Central memory CD8-positive, alpha-beta T cell (primary cell): ENCODE measurements at regions not wholly inside any gene's neighbourhood (a gene's known extent, or its start where the extent isn't known, plus 50 kb on each side); places are given as distances from the start of the nearest gene placed in this dataset.

Experiments
- ATAC-seq: fragments of 150-1000 bp; cut with Tn5 transposase; replicated peaks from 2 replicates; pipeline ENCODE4 v1.10.0; 2022; ENCODE audit warnings: mild to moderate bottlenecking, moderate FRiP score, moderate number of reproducible peaks; ENCODE audit not compliant: poor library complexity, severe bottlenecking; ENCODE audit errors: extremely low read depth
- DNase-seq, 2 donors: peaks; one replicate each; pipeline ENCODE4 v3.0.0; 2021; ENCODE audit warnings: low spot score in 2 of 2
- H3K27ac Mint-ChIP-seq: one replicate; pipeline ENCODE4 v1.8.0; 2022; ENCODE audit warnings: low read depth, mild to moderate bottlenecking, moderate library complexity, mixed read lengths
- H3K27me3 Mint-ChIP-seq: one replicate; pipeline ENCODE4 v1.8.0; 2022; ENCODE audit warnings: mixed read lengths
- H3K36me3 Mint-ChIP-seq: one replicate; pipeline ENCODE4 v1.8.0; 2022; ENCODE audit warnings: mild to moderate bottlenecking, moderate library complexity, mixed read lengths; ENCODE audit not compliant: insufficient read depth
- H3K4me1 Mint-ChIP-seq: one replicate; pipeline ENCODE4 v1.8.0; 2022; ENCODE audit warnings: mixed read lengths
- H3K4me3 Mint-ChIP-seq: one replicate; pipeline ENCODE4 v1.8.0; 2022; ENCODE audit warnings: mild to moderate bottlenecking, moderate library complexity, mixed read lengths
- H3K9me3 Mint-ChIP-seq: one replicate; pipeline ENCODE4 v1.8.0; 2022; ENCODE audit warnings: mixed read lengths

DNA sequence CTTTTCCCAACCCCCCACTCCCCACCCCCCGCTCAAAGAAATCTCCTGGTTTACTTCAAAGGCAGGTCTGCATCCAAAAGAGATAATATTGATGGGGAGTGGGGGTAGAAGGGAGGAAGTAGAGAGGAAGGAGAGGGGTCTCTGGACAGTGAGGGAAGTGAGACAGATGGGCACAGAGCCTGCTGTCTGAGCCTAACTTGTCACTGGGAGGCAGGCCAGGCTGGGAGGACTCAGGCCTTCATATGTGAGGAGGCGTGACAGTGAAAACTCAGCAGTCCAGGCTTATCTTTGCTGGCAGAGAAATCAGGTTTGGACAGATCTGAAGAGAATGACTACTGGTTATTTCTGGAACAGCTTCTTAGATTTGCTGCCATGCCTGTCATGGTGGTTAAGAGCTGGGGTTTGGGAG is 192.3 kb downstream of the NUAK1 start:
- H3K4me1 Mint-ChIP-seq, result no peaks in the 10 kb centered on the region
- H3K9me3 Mint-ChIP-seq, result peaks cover 7% of the 10 kb centered on the region
- H3K4me3 Mint-ChIP-seq, result no peak overlapping the region
- DNase-seq (no peak), ATAC-seq (no peak)
- no peaks in the 10 kb centered on the region for H3K27me3 Mint-ChIP-seq
- H3K27ac Mint-ChIP-seq, result no peak overlapping the region
- no peaks in the 10 kb centered on the region for H3K36me3 Mint-ChIP-seq

DNA sequence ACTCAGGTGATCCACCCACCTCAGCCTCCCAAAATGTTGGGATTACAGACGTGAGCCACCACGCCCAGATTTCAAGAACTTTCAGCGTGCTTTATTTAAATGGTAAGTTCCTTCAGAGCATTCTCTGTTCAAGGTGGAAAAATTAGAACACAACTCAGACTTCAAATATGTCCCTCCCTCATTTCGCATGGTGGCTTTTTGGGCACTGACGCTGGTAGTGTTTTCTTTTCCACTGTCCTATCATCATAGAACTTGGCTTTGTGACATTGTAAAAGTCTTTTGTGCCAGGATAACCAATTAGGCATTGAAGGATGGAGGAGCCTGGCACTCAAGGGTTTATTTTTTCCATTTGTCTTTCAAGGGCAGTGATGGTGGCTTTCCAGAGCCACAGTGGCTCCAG is 190.8 kb downstream of the NUAK1 start:
- Mint-ChIP-seq H3K36me3 (no peaks in the 10 kb centered on the region), H3K27ac (no peak overlapping the region), H3K27me3 (no peaks in the 10 kb centered on the region), H3K4me3 (no peak overlapping the region), H3K4me1 (no peaks in the 10 kb centered on the region), H3K9me3 (peaks cover 7% of the 10 kb centered on the region)
- no peak for ATAC-seq
- no peak for DNase-seq

DNA sequence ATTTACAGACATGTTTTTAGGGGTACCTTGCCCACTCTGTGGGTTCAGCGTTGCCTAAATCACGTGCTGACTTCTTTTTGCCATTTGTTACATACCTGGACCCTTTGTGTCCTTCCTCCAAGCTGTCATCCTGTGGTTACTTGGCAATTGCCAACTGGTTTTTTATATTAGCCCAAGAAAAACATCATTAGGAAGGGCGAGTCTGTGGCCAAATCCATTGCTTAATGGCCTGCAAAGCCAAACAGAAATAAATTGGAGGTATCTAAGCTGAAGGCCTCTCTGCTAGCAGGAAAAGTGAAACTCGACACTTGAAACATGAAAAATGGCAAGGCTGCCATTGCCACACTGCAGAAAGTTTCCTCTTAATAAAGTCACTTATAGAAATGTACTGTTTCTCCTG is 190.4 kb downstream of the NUAK1 start:
- peaks cover 4% of the 10 kb centered on the region for H3K9me3 Mint-ChIP-seq
- DNase-seq, result no peak
- H3K27me3 Mint-ChIP-seq, result no peaks in the 10 kb centered on the region
- H3K36me3 Mint-ChIP-seq, result no peaks in the 10 kb centered on the region
- no peak overlapping the region for H3K4me3 Mint-ChIP-seq
- ATAC-seq, result no peak
- no peak overlapping the region for H3K27ac Mint-ChIP-seq
- H3K4me1 Mint-ChIP-seq, result no peaks in the 10 kb centered on the region

DNA sequence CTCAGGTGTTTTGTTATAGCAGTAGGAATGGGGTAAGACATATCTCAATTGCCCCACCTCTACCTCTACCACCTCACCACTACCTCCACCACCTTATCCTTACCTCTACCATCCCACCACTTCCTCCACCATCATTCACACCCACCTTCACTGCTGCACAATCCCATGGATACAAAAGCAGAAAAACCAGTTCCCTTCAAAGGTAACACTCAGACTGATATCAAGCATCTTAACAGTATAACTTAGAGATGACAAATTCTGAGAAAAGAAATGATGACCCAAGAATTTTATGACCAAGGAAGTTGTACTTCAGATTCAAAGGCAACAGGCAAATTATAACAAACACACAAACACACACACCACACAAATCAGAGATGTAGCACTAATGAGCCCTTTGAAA is 189.4 kb downstream of the NUAK1 start:
- ATAC-seq, result no peak
- Mint-ChIP-seq H3K36me3 (no peaks in the 10 kb centered on the region), H3K4me3 (no peak overlapping the region), H3K9me3 (no peaks in the 10 kb centered on the region), H3K27me3 (no peaks in the 10 kb centered on the region), H3K27ac (no peak overlapping the region), H3K4me1 (no peaks in the 10 kb centered on the region)
- no peak for DNase-seq

GRCh38 chr12:105951732-105952131 is 187.0 kb downstream of the NUAK1 start:
- ATAC-seq (no peak), DNase-seq (no peak)
- no peaks in the 10 kb centered on the region for H3K36me3 Mint-ChIP-seq
- H3K27ac Mint-ChIP-seq, result no peak overlapping the region
- H3K4me3 Mint-ChIP-seq, result no peak overlapping the region
- peaks cover 14% of the 10 kb centered on the region for H3K27me3 Mint-ChIP-seq
- no peaks in the 10 kb centered on the region for H3K4me1 Mint-ChIP-seq
- H3K9me3 Mint-ChIP-seq, result no peaks in the 10 kb centered on the region

GRCh38 chr12:105954951-105955931 is 183.5 kb downstream of the NUAK1 start:
- H3K4me1 Mint-ChIP-seq, result no peaks in the 10 kb centered on the region
- no peak for ATAC-seq

GRCh38 chr12:105955976-105956375 is 182.8 kb downstream of the NUAK1 start:
- H3K4me3 Mint-ChIP-seq, result no peak overlapping the region
- ATAC-seq (no peak), DNase-seq (no peak)
- no peak overlapping the region for H3K27ac Mint-ChIP-seq
- no peaks in the 10 kb centered on the region for H3K36me3 Mint-ChIP-seq
- no peaks in the 10 kb centered on the region for H3K9me3 Mint-ChIP-seq
- peaks cover 16% of the 10 kb centered on the region for H3K27me3 Mint-ChIP-seq
- peaks cover under 1% of the 10 kb centered on the region for H3K4me1 Mint-ChIP-seq

More at GRCh38 chr12:105954951-105955931, 183.5 kb downstream of the NUAK1 start:
- Mint-ChIP-seq H3K9me3 (no peaks in the 10 kb centered on the region), H3K27me3 (peaks cover 16% of the 10 kb centered on the region), H3K4me3 (no peak overlapping the region), H3K27ac (no peak overlapping the region), H3K36me3 (no peaks in the 10 kb centered on the region)
- no peak for DNase-seq

DNA sequence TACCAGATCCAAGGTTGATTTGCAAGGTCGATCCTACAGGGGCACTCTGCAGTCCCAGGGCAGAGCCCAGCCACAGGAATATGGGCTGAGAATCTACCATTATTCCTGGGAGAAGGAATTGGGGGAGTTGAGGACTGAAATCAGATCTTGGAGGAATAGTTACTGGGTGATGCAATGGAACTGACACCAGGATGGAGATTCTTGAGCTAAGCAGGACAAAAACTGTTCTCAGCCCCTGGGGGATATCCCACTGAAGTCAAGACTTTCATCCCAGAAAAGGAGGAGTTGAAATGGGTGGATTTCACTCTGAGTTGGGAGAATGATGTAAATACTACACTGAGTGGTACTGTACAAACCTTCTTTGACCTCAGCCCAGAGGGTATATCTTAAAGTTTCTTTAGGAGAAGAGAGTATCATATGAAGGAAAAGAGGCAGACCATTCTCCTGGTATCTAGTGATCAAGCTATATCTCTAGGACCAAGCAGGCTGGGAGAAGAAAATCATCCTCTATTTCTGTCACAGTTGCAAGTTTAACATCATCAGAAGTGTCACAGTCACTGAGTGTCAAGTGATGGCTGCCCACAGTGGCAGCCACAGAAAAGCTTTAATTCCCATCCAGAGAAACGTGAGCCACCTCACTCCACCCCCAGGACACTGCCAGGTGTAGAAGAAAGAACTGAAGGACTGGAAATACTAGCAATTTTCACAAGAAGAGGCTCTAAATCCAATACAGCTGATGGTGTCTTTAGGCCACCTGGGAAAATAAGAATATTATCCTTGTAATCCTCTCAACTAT is 181.9 kb downstream of the NUAK1 start:
- Mint-ChIP-seq H3K27ac (no peak overlapping the region), H3K27me3 (peaks cover 16% of the 10 kb centered on the region), H3K36me3 (no peaks in the 10 kb centered on the region), H3K9me3 (no peaks in the 10 kb centered on the region), H3K4me1 (peaks cover 4% of the 10 kb centered on the region), H3K4me3 (no peak overlapping the region)
- ATAC-seq (no peak), DNase-seq (no peak)

DNA sequence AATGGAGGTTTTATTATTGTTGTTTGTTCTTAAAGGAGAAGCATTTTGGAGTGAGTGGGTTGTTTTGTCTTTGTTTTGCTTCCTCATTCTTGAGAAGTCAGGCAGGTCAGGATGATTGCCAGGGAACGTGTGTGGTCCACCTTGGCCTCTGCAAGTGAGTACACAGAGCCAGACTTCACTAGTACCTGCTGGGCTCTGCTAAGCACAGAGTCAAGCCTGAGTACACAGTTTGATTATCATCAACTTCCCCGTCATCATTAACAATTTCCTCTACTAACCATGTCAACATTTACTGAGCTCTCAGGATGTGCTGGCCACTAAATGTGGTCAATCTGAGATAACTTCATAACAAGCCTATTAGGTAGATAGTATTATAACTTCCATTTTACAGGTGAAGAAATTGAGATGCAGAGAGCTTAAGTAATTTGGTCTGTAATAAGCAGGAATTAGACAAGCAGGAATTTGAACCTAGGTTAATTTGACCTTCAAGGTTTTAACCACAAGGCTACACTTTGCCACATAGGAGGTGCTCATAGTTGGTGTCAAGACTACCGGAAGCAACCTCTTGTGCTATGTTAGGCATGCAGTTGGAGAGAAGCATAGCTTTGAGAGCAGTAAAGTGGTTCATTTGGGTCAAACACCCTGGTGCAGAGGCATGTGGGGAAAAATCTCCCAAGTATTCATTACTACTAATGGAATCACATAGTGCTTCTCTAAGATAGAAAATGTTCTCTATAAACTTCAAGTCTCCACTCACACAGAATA is 178.3 kb downstream of the NUAK1 start:
- ATAC-seq (peak; percentile 56), DNase-seq (no peak)
- H3K4me1 Mint-ChIP-seq, result peaks cover 4% of the 10 kb centered on the region
- H3K27me3 Mint-ChIP-seq, result peaks cover 14% of the 10 kb centered on the region
- H3K27ac Mint-ChIP-seq, result no peak overlapping the region
- H3K36me3 Mint-ChIP-seq, result peaks cover 2% of the 10 kb centered on the region
- no peak overlapping the region for H3K4me3 Mint-ChIP-seq
- H3K9me3 Mint-ChIP-seq, result no peaks in the 10 kb centered on the region

DNA sequence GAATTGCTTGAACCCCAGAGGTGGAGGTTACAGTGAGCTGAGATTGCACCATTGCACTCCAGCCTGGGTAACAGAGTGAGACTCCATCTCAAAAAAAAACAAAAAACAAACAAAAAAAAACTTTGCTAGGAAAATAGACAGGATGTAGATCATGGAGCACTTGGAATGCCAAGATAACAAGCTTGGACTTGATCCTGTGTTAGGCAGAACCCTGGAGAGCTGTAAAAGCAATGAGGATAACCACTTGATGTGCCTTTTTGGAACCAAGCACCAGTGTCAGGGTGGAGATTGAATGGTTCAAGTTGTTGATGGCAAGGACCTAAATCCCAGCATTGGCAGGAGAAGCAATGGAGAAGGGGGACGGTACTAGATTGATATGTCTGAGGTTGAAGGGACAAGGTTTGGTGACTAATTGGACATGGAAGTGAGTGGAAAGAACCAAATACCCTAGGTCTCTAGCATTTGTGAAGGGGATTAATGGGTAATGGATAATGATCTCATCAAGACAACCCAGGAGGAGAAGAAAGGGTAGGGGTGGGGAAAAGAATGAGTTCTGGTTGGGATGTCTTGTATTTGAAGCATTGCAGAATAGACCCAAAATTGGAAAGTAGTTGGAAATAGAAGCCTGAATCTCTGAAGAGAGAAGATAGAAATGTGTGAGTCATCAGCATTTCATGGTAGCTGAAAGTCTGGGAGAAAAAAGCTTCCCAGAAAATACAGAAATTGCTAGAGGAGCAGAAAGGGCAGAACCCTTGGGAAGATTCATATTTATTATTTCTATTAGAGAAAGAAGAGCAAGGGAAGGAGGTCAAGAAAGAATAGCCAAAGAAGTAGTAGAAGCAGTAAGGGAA is 176.7 kb downstream of the NUAK1 start:
- Mint-ChIP-seq H3K4me3 (no peak overlapping the region), H3K4me1 (peaks cover 4% of the 10 kb centered on the region), H3K27me3 (no peaks in the 10 kb centered on the region), H3K27ac (no peak overlapping the region), H3K36me3 (peaks cover 2% of the 10 kb centered on the region), H3K9me3 (no peaks in the 10 kb centered on the region)
- DNase-seq (no peak), ATAC-seq (no peak)

GRCh38 chr12:105967038-105967776 is 171.5 kb downstream of the NUAK1 start:
- no peaks in the 10 kb centered on the region for H3K9me3 Mint-ChIP-seq
- no peak for DNase-seq
- H3K27ac Mint-ChIP-seq, result no peak overlapping the region
- H3K27me3 Mint-ChIP-seq, result no peaks in the 10 kb centered on the region
- no peak for ATAC-seq
- H3K36me3 Mint-ChIP-seq, result peaks cover 2% of the 10 kb centered on the region
- H3K4me3 Mint-ChIP-seq, result no peak overlapping the region
- no peaks in the 10 kb centered on the region for H3K4me1 Mint-ChIP-seq
